ENCODE measurements at regions not wholly inside any gene's neighbourhood (a gene's known extent, or its start where the extent isn't known, plus 50 kb on each side); places are given as distances from the start of the nearest gene placed in this dataset.

- H3K36me3 ChIP-seq (ENCODE audit: control insufficient read depth in 1 of 2, insufficient read depth in 2 of 2, low read length in 2 of 2): no peaks in the 10 kb centered on the region
- no peak overlapping the region for H3K4me2 ChIP-seq (ENCODE audit: low read length)
- H4K20me1 ChIP-seq (ENCODE audit: insufficient read depth): no peaks in the 10 kb centered on the region
- no peak overlapping the region for H3K4me3 ChIP-seq (replicated peaks in 1 of 2; ENCODE audit: low read depth in 1 of 2, low read length in 2 of 2)
- ATAC-seq (no peak), DNase-seq (ENCODE audit: low read depth, low spot score) (no peak)
- H3K9me3 ChIP-seq (ENCODE audit: control insufficient read depth in 1 of 2, insufficient read depth in 1 of 2, low read depth in 1 of 2, low read length in 2 of 2): no peaks in the 10 kb centered on the region
- no peaks in the 10 kb centered on the region for H3K27me3 ChIP-seq (ENCODE audit: insufficient read depth, low read length)
- TF ChIP-seq CBX3 (IDR thresholded peaks at IDR 0.05; ENCODE audit: low read depth) (no peak), MAX (IDR thresholded peaks at IDR 0.05) (no peak), SP1 (IDR thresholded peaks at IDR 0.05; ENCODE audit: low read depth) (no peak), ZFX (IDR thresholded peaks at IDR 0.05) (no peak), JUND (IDR thresholded peaks at IDR 0.05) (no peak), REST (IDR thresholded peaks at IDR 0.05; ENCODE audit: low read depth) (no peak), ELF1 (IDR thresholded peaks at IDR 0.05; ENCODE audit: borderline replicate concordance, low read depth) (no peak)
- H2AFZ ChIP-seq (ENCODE audit: low read depth, low read length, poor library complexity, severe bottlenecking): no peak overlapping the region
- intact Hi-C loops (cut with micrococcal nuclease): no loop called here
- ChIA-PET POLR2A (no interaction called here), RAD21 (ENCODE audit: low non-redundant PET in 1 of 2, low total read pairs in 2 of 2, uncharacterized antibody in 2 of 2, unreplicated experiment in 2 of 2) (no interaction called here), CTCF (no interaction called here)
- no TSS peak for BruUV-seq (replicated peaks)
- peaks cover 0 to 3% of the 10 kb centered on the region in 2 experiments; a peak in 1 of 4 replicates for H3K4me1 ChIP-seq (ENCODE audit: control insufficient read depth in 1 of 2, insufficient read depth in 2 of 2, low read length in 2 of 2)
- no peaks in the 10 kb centered on the region for H3K9me2 ChIP-seq (ENCODE audit: insufficient read depth)
- H3K9ac ChIP-seq (ENCODE audit: low read length): no peak overlapping the region
- H3K79me2 ChIP-seq (ENCODE audit: insufficient read depth, low read length): no peaks in the 10 kb centered on the region
- H3K27ac ChIP-seq (ENCODE audit: low read depth, low read length): no peak overlapping the region
These were observed 75.9 kb upstream of the CABCOCO1 start for GRCh38 chr10:61586829-61587228.

GRCh38 chr10:61580608-61581007 is 82.1 kb upstream of the CABCOCO1 start:
- H3K27ac ChIP-seq (ENCODE audit: low read depth, low read length): no peak overlapping the region
- ATAC-seq: no peak
- no peaks in the 10 kb centered on the region for H4K20me1 ChIP-seq (ENCODE audit: insufficient read depth)
- no peaks in the 10 kb centered on the region for H3K9me3 ChIP-seq (ENCODE audit: control insufficient read depth in 1 of 2, insufficient read depth in 1 of 2, low read depth in 1 of 2, low read length in 2 of 2)
- no peaks in the 10 kb centered on the region for H3K27me3 ChIP-seq (ENCODE audit: insufficient read depth, low read length)
- ChIA-PET RAD21 (ENCODE audit: low non-redundant PET in 1 of 2, low total read pairs in 2 of 2, uncharacterized antibody in 2 of 2, unreplicated experiment in 2 of 2) (no interaction called here), CTCF (no interaction called here), POLR2A (no interaction called here)
- DNase-seq (ENCODE audit: low read depth, low spot score): no peak
- no peak overlapping the region for H3K9ac ChIP-seq (ENCODE audit: low read length)
- no peaks in the 10 kb centered on the region for H3K79me2 ChIP-seq (ENCODE audit: insufficient read depth, low read length)
- H3K4me3 ChIP-seq (replicated peaks in 1 of 2; ENCODE audit: low read depth in 1 of 2, low read length in 2 of 2): no peak overlapping the region
- no peaks in the 10 kb centered on the region for H3K36me3 ChIP-seq (ENCODE audit: control insufficient read depth in 1 of 2, insufficient read depth in 2 of 2, low read length in 2 of 2)
- no peak overlapping the region for H2AFZ ChIP-seq (ENCODE audit: low read depth, low read length, poor library complexity, severe bottlenecking)
- H3K9me2 ChIP-seq (ENCODE audit: insufficient read depth): no peaks in the 10 kb centered on the region
- intact Hi-C loops (cut with micrococcal nuclease): no loop called here
- BruUV-seq (replicated peaks): no TSS peak
- no peak overlapping the region for H3K4me2 ChIP-seq (ENCODE audit: low read length)
- no peaks in the 10 kb centered on the region for H3K4me1 ChIP-seq (ENCODE audit: control insufficient read depth in 1 of 2, insufficient read depth in 2 of 2, low read length in 2 of 2)
- TF ChIP-seq REST (IDR thresholded peaks at IDR 0.05; ENCODE audit: low read depth) (no peak), TCF7L2 (IDR thresholded peaks at IDR 0.05; ENCODE audit: borderline replicate concordance, extremely low read depth, insufficient read depth, insufficient read length) (no peak), EZH2phosphoT487 (IDR thresholded peaks at IDR 0.05; ENCODE audit: borderline replicate concordance) (no peak), SIN3A (IDR thresholded peaks at IDR 0.05; ENCODE audit: low read depth) (no peak), CBX3 (IDR thresholded peaks at IDR 0.05; ENCODE audit: low read depth) (no peak), SP1 (IDR thresholded peaks at IDR 0.05; ENCODE audit: low read depth) (no peak), SRF (IDR thresholded peaks at IDR 0.05; ENCODE audit: low read depth) (no peak), EGR1 (IDR thresholded peaks at IDR 0.05; ENCODE audit: low read depth) (no peak)

Data from HCT116 (cell line).